ENCODE measurements at regions not wholly inside any gene's neighbourhood (a gene's known extent, or its start where the extent isn't known, plus 50 kb on each side); places are given as distances from the start of the nearest gene placed in this dataset.

DNA sequence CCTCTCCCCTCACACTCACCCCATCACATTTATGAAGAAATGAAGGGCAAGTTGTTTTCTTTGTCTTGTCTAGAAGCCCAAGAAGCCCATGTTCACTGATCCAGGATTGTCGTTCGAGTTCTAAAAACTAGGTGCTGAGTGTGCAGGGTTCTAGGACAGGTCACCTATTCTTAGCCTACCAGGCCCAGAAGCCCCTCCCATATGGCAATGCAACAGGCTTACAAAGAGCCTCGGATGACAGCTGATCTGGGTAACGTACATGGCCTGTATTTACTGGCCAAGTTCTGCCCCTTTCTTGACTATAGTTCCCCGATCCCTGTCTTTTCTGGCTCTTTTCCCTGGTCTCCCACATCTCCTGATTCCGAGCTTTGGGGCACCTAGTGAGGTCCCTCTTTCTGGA is 160.9 kb downstream of the FZD1 start:
- TF ChIP-seq CTCF (conservative IDR thresholded peaks at IDR 0.05; ENCODE audit: low read depth, low read length) (no peak), EZH2 (IDR thresholded peaks at IDR 0.05; ENCODE audit: borderline replicate concordance, low read depth, low read length, poor library complexity, severe bottlenecking) (no peak)

All from A673 (cell line).